Mesendoderm (in vitro differentiated cells): ENCODE measurements at regions not wholly inside any gene's neighbourhood (a gene's known extent, or its start where the extent isn't known, plus 50 kb on each side); places are given as distances from the start of the nearest gene placed in this dataset.
A peak's percentile ranks its signal among the peaks of the same experiment; 100 is the strongest.
"Not testable (repeated sequence)": the region's sequence is repeated elsewhere in the genome, so short reads cannot be mapped to it uniquely, and the experiment has no call there.

Experiments
- DNase-seq: peaks from one replicate; pipeline ENCODE4 v3.0.0; 2013
- H2AK5ac ChIP-seq: 2 replicates; pipeline ENCODE4 v1.6.1; 2013; ENCODE audit warnings: low read length, inconsistent platforms
- H2BK120ac ChIP-seq: 2 replicates; pipeline ENCODE4 v1.6.1; 2013; ENCODE audit warnings: low read depth, mild to moderate bottlenecking, low read length, moderate library complexity, mixed read lengths
- H2BK15ac ChIP-seq: replicated peaks from 2 replicates; pipeline ENCODE4 v1.6.1; 2013; ENCODE audit warnings: low read depth, mild to moderate bottlenecking, moderate library complexity
- H2BK5ac ChIP-seq: 2 replicates; pipeline ENCODE4 v1.6.1; 2013; ENCODE audit warnings: low read length, inconsistent platforms
- H3K18ac ChIP-seq: 2 replicates; pipeline ENCODE4 v1.6.1; 2013; ENCODE audit warnings: mild to moderate bottlenecking, low read length, mixed read lengths
- H3K23ac ChIP-seq: one replicate; pipeline ENCODE4 v1.6.1; 2013; ENCODE audit warnings: low read length
- H3K27ac ChIP-seq: 2 replicates; pipeline ENCODE4 v1.5.1; 2013; ENCODE audit warnings: low read depth, mild to moderate bottlenecking, inconsistent platforms, low read length, moderate library complexity
- H3K27me3 ChIP-seq: 2 replicates; pipeline ENCODE4 v1.6.1; 2013; ENCODE audit warnings: low read length, control low read depth, mild to moderate bottlenecking, inconsistent platforms; ENCODE audit not compliant: insufficient read depth, poor library complexity
- H3K36me3 ChIP-seq: 2 replicates; pipeline ENCODE4 v1.6.1; 2013; ENCODE audit warnings: low read length, inconsistent platforms; ENCODE audit not compliant: control insufficient read depth, insufficient read depth
- H3K4ac ChIP-seq: one replicate; pipeline ENCODE4 v1.6.1; 2013; ENCODE audit warnings: low read depth, mild to moderate bottlenecking, low read length, moderate library complexity
- H3K4me1 ChIP-seq: 2 replicates; pipeline ENCODE4 v1.6.1; 2013; ENCODE audit warnings: low read depth, low read length, inconsistent platforms; ENCODE audit not compliant: control insufficient read depth
- H3K4me2 ChIP-seq: 2 replicates; pipeline ENCODE4 v1.6.1; 2013; ENCODE audit warnings: low read length
- H3K4me3 ChIP-seq: 2 replicates; pipeline ENCODE4 v1.5.1; 2013; ENCODE audit warnings: mild to moderate bottlenecking, low read length
- H3K56ac ChIP-seq: one replicate; pipeline ENCODE4 v1.6.1; 2013; ENCODE audit warnings: low read length
- H3K79me1 ChIP-seq: 2 replicates; pipeline ENCODE4 v1.6.1; 2013; ENCODE audit warnings: low read length, inconsistent platforms
- H3K79me2 ChIP-seq: 2 replicates; pipeline ENCODE4 v1.6.1; 2013; ENCODE audit warnings: mild to moderate bottlenecking, low read length; ENCODE audit not compliant: control insufficient read depth, insufficient read depth
- H3K9ac ChIP-seq: 2 replicates; pipeline ENCODE4 v1.6.1; 2013; ENCODE audit warnings: low read length, inconsistent platforms
- H4K5ac ChIP-seq: one replicate; pipeline ENCODE4 v1.6.1; 2013; ENCODE audit warnings: low read length
- H4K8ac ChIP-seq: one replicate; pipeline ENCODE4 v1.6.1; 2013; ENCODE audit warnings: low read depth, mild to moderate bottlenecking, control low read depth, low read length, moderate library complexity
- WGBS: extraction: QIAGEN DNeasy Blood & Tissue Kit; methylation state at CpG from one replicate; pipeline ENCODE4 v1.1.7; 2013; ENCODE audit warnings: low lambda C conversion rate, missing lambda C conversion rate; ENCODE audit not compliant: insufficient coverage; ENCODE audit errors: extremely low coverage; 5-methylcytosine and 5-hydroxymethylcytosine counted together

DNA sequence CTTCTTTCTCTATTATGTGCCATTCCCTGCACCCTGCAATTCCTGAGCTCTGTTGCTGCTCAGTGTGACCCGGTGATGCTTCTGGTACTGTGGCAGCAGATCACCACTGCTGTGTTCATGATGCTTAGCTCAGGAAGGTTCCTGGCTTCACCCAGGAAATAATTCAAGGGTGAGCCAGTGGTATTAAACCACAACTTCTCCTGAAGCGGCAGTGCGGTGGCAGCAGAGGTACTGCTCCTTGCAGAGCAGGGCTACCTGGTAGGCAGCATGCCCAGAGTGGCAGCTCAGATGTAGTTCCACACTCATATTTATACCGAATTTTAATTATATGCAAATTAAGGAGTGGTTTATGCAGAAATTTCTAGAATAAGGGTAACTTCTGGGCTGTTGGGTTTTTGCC, 213.8 kb upstream of the ZNF608 start:
- H3K27ac ChIP-seq = no peak overlapping the region
- H4K8ac ChIP-seq = no peak overlapping the region
- H2BK120ac ChIP-seq = no peak overlapping the region
- H3K79me2 ChIP-seq = no peaks in the 10 kb centered on the region
- H3K4me3 ChIP-seq = no peak overlapping the region
- no peak overlapping the region for H3K9ac ChIP-seq
- no peak overlapping the region for H3K4ac ChIP-seq
- no peak for DNase-seq
- H3K4me1 ChIP-seq = peaks cover 4% of the 10 kb centered on the region
- no peaks in the 10 kb centered on the region for H3K36me3 ChIP-seq
- H3K79me1 ChIP-seq = no peaks in the 10 kb centered on the region
- no peak overlapping the region for H3K18ac ChIP-seq
- H3K4me2 ChIP-seq = no peak overlapping the region
- no peak overlapping the region for H4K5ac ChIP-seq
- H2BK15ac ChIP-seq = no peak overlapping the region
- peak overlapping the region; percentile 50 for H2AK5ac ChIP-seq
- H3K56ac ChIP-seq = no peak overlapping the region
- H3K27me3 ChIP-seq = no peaks in the 10 kb centered on the region
- whole genome bisulfite sequencing = no CpG with 5 or more reads among the region's 4 CpGs
- no peak overlapping the region for H2BK5ac ChIP-seq
- H3K23ac ChIP-seq = no peak overlapping the region

DNA sequence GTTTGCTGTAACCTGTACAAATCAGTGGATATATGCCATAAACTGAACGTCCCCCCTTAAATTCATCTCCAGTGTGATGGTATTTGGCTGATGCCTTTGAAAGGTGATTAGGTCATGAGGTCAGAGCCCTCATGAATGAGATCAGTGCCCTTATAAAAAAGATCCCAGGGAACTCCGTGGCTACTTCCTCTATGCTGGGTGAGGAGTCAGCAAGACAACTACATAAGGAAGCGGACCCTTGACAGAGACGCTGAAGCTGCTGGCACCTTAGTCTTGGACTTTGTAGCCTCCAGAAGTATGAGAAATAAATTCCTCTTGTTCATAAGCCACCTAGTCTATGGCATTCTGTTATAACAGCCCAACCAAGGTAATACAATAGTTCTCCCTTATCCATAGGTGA, 215.1 kb upstream of the ZNF608 start:
- Histone ChIP-seq H3K9ac (no peak overlapping the region), H3K23ac (no peak overlapping the region), H3K4ac (peak overlapping the region; percentile 36), H3K27ac (no peak overlapping the region), H2BK5ac (no peak overlapping the region), H3K4me3 (no peak overlapping the region), H3K27me3 (no peaks in the 10 kb centered on the region), H4K5ac (no peak overlapping the region), H2BK15ac (no peak overlapping the region), H3K79me1 (no peaks in the 10 kb centered on the region), H2AK5ac (no peak overlapping the region), H3K4me1 (peaks cover 10% of the 10 kb centered on the region), H3K36me3 (no peaks in the 10 kb centered on the region), H4K8ac (no peak overlapping the region), H3K56ac (no peak overlapping the region), H3K79me2 (no peaks in the 10 kb centered on the region), H3K4me2 (no peak overlapping the region), H3K18ac (no peak overlapping the region), H2BK120ac (no peak overlapping the region)
- WGBS = no CpG with 5 or more reads among the region's 4 CpGs
- no peak for DNase-seq

DNA sequence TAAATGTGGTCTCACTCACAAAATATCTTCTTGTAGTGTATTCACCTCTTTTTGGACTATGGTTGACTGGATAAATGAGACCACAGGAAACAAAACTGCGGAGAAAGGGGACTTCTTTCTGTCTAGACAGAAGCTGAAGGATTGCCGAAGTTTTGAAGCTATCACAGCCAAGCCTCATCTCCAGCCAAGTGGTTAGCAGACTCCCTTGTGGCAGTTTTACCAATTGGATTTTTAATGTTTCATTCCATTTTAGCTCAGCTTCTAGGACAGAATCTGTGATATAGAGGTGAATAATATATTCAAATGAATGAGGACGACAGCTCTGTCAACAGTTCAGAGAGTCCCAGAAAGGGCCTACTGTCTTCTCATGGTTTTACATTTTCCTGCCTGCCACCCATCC, 215.7 kb upstream of the ZNF608 start:
- H3K4me1 ChIP-seq = peaks cover 10% of the 10 kb centered on the region
- H3K27ac ChIP-seq = no peak overlapping the region
- no peak overlapping the region for H3K9ac ChIP-seq
- H3K23ac ChIP-seq = no peak overlapping the region
- no peaks in the 10 kb centered on the region for H3K27me3 ChIP-seq
- no peaks in the 10 kb centered on the region for H3K79me2 ChIP-seq
- H3K4me3 ChIP-seq = no peak overlapping the region
- no CpG with 5 or more reads among the region's 3 CpGs for WGBS
- no peak overlapping the region for H2BK5ac ChIP-seq
- H3K18ac ChIP-seq = no peak overlapping the region
- H3K4me2 ChIP-seq = no peak overlapping the region
- no peak overlapping the region for H3K56ac ChIP-seq
- H3K36me3 ChIP-seq = no peaks in the 10 kb centered on the region
- no peak overlapping the region for H4K5ac ChIP-seq
- H4K8ac ChIP-seq = no peak overlapping the region
- no peak overlapping the region for H2BK120ac ChIP-seq
- H2BK15ac ChIP-seq = no peak overlapping the region
- no peak overlapping the region for H3K4ac ChIP-seq
- no peaks in the 10 kb centered on the region for H3K79me1 ChIP-seq
- no peak for DNase-seq
- H2AK5ac ChIP-seq = no peak overlapping the region

DNA sequence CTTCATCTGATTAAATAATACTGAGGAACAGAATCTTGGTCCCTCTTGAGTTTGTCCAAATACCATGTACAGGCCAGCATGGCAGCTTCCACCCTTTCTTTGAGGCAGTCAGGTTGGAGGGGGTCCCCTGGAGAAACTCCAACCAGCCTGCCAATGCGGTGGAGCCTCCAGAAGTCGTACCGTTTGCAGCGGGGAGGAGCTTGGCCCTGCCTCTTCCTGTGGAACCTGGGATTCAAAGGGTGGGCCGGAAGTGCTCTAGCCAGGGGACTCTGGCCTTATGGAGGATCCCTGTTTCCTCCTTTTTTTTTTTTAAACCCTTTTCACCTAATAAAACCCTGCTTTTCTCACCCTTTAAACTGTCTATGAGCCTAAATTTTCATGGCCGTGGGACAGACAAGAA, 216.3 kb upstream of the ZNF608 start:
- Histone ChIP-seq H3K56ac (peak overlapping the region; percentile 79), H2AK5ac (no peak overlapping the region), H2BK120ac (peak overlapping the region; percentile 23), H3K36me3 (no peaks in the 10 kb centered on the region), H2BK5ac (peak overlapping the region; percentile 35), H3K79me2 (no peaks in the 10 kb centered on the region), H3K79me1 (no peaks in the 10 kb centered on the region), H3K23ac (no peak overlapping the region), H2BK15ac (no peak overlapping the region), H3K9ac (no peak overlapping the region), H4K5ac (no peak overlapping the region), H4K8ac (no peak overlapping the region), H3K27ac (no peak overlapping the region), H3K4ac (no peak overlapping the region), H3K4me1 (peaks cover 12% of the 10 kb centered on the region), H3K4me2 (no peak overlapping the region), H3K27me3 (no peaks in the 10 kb centered on the region), H3K4me3 (no peak overlapping the region), H3K18ac (peak overlapping the region; percentile 15)
- no CpG with 5 or more reads among the region's 6 CpGs for WGBS
- no peak for DNase-seq

DNA sequence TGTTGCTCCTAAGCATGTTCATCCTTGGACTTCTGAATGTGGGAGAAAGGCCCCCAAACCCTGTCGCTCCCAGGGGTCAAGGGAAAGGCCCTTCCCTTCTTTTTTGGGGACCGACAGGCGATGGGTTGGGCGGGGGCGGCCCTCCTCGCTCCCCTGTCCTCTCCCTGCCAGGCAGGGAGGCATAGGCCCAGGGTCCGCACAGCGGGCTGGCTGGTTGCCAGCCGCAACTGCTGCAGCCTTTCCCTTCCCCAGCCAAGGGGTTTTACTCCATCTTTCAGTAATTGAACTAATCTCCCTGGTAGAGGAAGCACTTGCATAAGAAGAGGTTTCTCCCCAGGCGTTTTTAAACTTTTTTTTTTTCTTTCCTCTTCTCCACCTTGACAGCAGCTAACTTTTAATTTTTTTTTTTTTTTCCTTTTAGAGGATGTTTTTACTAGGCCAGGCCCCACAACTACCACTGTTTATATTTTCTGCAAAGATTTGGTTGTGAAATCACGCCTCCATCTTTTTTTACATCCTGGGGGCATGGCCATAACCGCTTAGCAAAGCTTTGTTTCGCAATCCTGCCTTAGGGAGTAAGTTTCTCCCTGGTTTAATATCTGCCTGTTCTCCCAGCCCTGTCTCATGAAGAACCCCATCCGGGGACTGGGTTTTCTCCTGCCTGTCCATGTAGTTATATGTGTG, 216.9 kb upstream of the ZNF608 start:
- peak overlapping the region; percentile 97 for H3K23ac ChIP-seq
- H3K79me1 ChIP-seq = no peaks in the 10 kb centered on the region
- no peaks in the 10 kb centered on the region for H3K27me3 ChIP-seq
- no peak overlapping the region for H4K5ac ChIP-seq
- H2AK5ac ChIP-seq = no peak overlapping the region
- no CpG with 5 or more reads among the region's 14 CpGs for WGBS
- peak overlapping the region; percentile 94 for H3K27ac ChIP-seq
- no peak overlapping the region for H3K4me2 ChIP-seq
- H3K56ac ChIP-seq = peak overlapping the region; percentile 79
- H4K8ac ChIP-seq = no peak overlapping the region
- peak overlapping the region; percentile 35 for H2BK5ac ChIP-seq
- H2BK120ac ChIP-seq = peak overlapping the region; percentile 23
- H3K18ac ChIP-seq = peak overlapping the region; percentile 15
- peaks cover 12% of the 10 kb centered on the region for H3K4me1 ChIP-seq
- peak overlapping the region; percentile 21 for H3K4ac ChIP-seq
- H3K79me2 ChIP-seq = no peaks in the 10 kb centered on the region
- no peak overlapping the region for H2BK15ac ChIP-seq
- DNase-seq = peak; percentile 74
- peak overlapping the region; percentile 40 for H3K9ac ChIP-seq
- H3K4me3 ChIP-seq = no peak overlapping the region
- H3K36me3 ChIP-seq = no peaks in the 10 kb centered on the region

DNA sequence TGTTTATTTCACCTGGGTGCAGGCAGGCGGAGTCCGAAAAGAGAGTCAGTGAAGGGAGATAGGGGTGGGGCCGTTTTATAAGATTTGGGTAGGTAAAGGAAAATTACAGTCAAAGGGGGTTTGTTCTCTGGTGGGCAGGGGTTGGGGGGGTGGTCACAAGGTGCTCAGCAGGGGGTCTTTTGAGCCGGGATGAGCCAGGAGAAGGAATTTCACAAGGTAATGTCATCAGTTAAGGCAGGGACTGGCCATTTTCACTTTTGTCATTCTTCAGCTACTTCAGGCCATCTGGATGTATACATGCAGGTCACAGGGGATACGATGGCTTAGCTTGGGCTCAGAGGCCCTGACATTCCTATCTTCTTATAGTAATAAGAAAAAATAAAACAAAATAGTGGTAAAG, 220.3 kb upstream of the ZNF608 start:
- H3K79me2 ChIP-seq, H3K56ac ChIP-seq, H4K5ac ChIP-seq, H4K8ac ChIP-seq, H3K4ac ChIP-seq, H2BK5ac ChIP-seq, H3K9ac ChIP-seq, H3K79me1 ChIP-seq, H3K4me3 ChIP-seq, H3K27me3 ChIP-seq, H3K4me2 ChIP-seq, H3K23ac ChIP-seq, H3K36me3 ChIP-seq, H2BK15ac ChIP-seq, H3K18ac ChIP-seq, H2AK5ac ChIP-seq: not testable (repeated sequence)
- DNase-seq = peak; percentile 82
- Histone ChIP-seq H3K4me1 (peaks cover 22% of the 10 kb centered on the region), H3K27ac (peak overlapping the region; percentile 62), H2BK120ac (peak overlapping the region; percentile 39)
- no CpG with 5 or more reads among the region's 5 CpGs for WGBS
